NCI-H2107 treated with DMSO at 0.1 percent for 48 hours (cell line): ENCODE measurements at regions not wholly inside any gene's neighbourhood (a gene's known extent, or its start where the extent isn't known, plus 50 kb on each side); places are given as distances from the start of the nearest gene placed in this dataset.

Experiments used
- DNase-seq: peaks from one replicate; lab custom pipeline; 2025; ENCODE audit not compliant: unreplicated experiment; lab: John Stamatoyannopoulos, UW

DNA sequence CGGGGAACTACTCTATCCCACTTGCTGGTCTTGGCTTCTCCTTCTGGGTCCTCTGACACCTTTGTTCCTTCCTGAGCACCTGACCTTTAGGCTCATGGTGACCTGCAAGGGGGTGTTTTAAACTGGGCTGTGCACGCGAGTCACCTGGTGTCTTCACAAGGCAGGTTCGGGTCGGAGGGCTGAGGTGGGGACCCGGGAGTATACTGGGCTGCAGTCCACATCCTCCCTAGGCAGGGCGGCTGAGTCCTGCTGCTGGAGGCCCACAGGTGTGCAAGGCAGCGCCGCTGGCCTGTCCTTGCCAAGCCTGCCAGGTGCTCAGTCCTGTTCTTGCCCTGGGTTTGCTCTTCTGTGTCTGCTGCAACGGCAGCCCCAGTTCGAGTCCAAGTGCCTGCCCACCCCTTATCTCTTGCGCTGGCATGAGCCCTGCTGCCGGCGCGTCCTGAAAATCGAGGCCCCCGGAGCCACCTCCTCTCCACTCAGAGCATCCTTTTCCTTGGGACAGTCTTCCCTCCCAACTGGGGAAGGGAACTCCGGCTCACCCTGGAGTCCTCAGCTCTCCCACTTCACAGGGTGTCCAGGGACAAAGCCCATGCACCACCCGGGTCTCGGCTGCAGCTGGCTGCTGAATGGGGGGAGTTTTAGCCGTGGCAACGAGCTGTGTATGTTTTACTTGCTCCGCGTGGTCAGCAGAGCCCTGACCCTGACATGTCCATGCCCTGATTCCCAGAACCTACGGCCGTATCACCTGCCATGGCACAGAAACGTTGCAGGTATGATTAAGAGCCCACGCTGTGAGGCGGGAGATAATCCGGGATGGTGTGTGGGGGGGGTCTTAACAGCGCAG is 193.5 kb downstream of the TEX29 start:
- DNase-seq = no peak

DNA sequence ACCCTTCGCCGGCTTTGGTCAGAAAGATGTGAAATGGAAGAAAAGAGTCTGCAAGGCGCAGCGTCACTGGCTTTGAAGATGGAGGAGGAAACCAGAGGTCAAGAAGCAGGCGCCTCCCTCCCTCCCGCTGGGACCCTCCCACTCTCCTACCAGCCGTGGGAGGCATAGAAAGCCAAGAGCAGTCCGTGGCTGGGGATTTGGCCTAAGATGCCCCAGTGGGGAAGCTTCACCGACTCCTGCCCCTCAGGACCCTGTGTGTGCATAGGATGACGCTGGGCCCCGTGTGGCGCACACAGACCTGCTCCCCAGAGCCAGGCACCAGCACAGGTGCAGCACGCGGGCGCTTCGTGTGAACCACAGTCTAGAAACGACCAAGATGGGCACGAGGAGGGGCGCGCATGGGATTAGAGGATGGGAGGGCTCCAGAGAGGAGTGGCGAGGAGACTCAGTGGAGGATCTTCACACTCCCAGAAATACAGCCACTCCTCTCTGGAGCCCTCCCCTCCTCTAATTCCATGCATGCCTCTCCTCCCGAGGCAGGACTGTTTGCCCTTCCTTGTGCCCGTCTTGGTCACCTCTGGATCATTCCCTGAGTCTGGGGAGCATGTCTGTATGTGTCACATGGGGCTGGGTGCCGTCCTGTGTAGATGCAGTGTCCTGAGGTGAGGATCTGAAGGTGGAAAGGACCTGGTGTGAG is 194.3 kb downstream of the TEX29 start:
- no peak for DNase-seq

DNA sequence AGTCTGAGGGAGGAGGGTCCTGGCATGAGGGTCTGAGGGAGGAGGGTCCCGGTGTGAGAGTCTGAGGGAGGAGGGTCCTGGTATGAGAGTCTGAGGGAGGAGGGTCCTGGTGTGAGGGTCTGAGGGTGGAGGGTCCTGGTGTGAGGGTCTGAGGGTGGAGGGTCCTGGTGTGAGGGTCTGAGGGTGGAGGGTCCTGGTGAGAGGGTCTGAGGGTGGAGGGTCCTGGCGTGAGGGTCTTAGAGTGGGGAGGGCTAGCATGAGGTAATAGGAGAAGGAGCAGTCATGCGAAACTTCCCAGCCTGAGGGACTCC is 194.8 kb downstream of the TEX29 start:
- DNase-seq = no peak

DNA sequence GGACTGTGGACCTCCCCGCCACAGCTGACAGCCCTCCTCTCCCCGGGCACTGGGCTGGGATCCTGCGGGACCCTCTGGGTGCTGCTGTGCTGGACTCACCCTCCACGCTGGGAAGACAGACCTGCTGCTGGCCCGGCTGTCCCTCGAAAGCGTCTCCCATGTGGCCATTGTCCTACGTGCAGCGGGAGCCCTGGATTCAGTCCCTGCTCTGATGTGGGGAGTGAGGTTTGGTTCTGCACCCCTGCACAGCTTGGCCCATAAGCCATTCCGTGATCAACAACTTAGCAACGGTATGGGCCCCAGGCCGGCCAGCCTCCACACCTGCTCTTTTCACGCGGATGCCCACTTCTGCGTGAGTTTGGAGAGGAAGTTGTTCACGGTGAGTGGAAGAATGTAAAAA is 195.2 kb downstream of the TEX29 start:
- DNase-seq = no peak

DNA sequence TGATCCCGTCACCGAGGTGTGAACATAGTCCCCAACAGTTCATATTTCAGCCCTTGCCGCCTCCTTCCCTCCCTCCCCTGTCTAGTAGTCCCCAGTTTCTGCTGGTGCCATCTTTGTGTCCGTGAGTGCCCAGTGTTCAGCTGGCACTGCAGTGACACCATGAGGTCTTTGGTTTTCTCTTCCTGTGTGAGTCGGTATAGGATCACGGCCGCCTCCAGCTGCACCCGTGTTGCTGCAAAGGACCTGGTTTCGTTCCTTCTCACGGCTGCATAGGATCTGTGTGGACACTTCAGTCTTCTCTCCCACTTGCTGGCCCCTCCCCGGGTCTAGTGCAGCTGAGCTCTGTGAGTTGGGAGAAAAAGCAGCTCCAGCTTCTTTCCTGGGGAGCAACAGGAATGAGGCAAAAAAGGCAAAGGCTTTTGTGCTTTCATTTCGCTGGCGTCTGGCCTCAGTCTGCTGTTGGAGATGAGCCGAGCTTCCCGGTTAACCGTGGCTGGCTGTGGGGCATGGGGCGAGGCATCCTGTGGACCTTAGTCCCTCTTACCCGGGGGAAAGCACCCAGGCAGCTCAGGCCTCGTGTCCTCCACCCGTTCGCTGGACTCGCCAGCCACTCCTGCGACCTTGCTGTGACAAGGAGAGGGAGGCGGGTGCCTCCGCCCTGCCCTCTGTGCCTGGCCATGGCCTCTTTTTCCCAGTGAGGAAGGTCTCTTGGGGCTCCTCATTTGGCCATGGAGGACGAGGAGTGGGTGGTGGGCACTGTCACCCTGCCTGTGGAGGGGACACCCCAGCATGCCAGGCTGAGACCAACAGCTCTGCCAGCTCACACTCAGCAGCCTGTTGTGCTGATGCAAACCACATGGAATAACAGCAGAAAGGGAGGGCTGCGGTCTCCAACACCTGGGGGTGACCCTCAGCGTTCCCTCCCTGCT is 196.5 kb downstream of the TEX29 start:
- peak; percentile 63 for DNase-seq

DNA sequence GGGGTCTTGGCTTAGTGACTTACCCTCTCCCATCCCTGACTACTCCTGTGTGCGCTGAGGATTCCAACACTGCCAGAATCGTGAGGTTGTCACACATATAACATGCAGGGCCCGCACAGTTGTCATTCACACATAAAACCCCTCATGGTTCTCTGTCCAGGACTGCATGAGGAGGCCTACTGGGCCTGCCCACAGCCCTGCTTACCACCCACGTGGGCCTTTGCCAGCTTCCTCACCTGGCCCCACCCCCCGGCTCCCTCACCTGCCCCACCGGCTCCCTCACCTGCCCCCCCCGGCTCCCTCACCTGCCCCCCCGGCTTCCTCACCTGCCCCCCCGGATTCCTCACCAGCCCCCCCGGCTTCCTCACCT is 197.2 kb downstream of the TEX29 start:
- DNase-seq = no peak

DNA sequence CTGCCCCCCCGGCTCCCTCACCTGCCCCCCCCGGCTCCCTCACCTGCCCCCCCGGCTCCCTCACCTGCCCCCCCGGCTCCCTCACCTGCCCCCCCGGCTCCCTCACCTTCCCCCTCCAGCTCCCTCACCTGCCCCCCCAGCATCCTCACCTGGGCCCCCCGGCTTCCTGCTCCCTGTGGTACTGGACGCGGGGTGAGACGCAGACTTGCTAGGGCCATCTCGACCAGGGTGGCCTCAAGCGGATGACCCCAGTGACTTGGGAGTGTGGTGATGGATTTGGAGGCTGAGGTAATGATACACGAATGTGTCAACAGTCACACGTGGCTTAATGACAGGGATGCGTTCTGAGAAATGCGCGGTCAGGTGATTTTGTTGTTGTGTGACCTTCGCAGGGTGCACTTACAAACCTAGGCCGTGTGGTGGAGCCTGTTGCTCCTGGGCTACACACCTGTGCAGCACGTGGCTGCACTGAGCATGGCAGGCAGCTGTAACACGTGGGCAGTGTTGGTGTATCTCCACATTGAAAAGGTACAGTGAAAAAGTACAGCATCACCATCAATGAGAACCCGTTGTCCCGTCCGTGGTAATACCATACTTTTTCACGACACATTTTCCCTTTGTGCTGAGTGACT is 197.8 kb downstream of the TEX29 start:
- DNase-seq = peak; percentile 37

DNA sequence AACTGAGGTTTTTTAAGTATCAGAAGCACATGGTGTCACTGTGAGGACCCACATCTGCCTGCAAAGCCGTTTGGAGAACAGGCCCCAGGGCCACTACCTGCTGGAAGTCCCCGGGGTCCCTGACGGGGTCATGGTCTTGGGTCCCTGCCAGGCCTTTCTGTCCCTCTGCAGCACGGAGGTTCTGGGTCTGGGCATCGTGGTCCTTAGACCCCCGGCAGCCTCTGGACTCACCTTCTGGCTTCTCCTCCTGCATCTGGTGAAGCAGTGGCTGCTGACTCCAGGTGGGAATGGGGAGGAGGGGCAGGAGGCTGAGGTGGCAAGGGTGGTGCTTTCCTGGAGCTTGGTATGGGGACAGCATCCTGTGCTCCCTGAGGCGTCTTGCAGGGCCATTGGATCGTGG is 198.6 kb downstream of the TEX29 start:
- no peak for DNase-seq

DNA sequence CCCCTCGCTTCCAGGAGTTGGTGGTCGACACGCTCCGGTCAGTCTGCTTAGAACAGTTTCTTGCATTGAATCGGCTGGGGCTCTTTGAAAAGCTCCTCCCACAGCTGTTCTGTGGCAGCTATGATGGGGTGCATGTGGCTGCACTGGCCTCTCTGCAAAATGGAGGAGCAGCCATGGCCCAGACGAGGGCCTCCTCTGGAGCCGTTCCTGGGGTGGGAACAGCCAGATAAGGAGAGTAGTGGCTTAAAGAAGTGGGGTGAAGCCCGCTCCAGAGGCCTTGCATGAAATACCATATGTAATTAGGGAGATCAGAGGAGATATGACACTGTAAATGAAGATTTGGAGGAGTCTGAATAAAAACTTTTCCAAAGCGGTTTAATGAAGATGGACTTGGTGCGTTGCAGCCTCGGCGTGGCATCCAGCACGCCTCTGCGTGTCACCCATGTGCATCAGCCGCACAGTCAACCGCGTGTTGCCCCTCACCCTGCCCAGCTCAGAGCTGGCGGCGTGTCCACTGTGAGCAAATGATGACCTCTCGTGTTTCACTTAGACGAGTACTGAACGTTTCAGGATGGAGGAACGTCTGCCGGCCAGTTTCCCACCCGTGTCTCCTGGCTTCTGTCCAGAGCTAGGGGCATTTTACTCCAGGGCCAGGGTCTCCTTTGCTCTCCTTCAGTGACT is 199.2 kb downstream of the TEX29 start:
- no peak for DNase-seq

DNA sequence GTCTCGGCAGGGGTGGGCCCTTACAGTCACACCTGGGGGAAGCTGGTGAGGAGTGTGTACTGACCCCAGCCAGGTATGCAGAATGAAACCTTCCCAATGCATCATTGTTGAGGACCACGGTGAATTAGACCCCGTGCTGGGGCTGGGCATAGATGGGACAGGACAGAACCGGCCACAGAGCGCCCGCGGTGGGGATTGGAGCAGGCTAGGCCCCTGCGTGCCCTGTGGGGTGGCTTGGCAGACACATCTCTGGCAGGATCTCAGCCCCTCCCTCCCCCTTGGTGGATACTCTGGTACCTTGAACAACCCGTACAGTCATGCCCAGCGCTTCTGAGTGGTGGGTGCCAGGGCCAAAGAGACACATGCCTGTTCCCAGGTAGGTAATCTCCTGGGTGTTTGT is 200.6 kb downstream of the TEX29 start:
- no peak for DNase-seq

DNA sequence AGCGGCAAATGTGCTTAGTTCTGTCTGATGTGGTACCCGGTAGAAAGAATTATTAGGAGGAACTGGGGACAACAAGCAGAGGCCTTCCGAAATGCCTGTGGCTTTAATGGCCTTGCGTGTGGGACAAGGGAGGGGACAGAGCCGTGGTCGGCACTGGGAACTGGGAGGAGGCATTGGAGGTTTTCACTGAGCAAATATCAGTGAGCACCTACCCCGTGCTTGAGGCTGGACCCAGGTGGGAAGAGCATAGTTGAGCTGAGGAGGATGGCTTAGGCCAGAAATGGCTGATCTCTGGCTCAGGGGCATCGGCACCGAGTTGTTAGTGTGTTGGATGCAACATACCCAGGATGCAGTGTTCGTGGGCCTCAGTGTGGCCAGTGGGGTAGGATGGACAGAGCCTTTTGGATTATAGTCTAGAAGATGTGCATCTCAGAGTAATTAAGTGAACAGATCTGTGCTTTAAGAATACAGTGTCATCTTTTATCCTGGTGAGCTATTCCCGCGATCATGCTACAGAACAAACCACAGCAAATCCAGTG is 201.3 kb downstream of the TEX29 start:
- no peak for DNase-seq

DNA sequence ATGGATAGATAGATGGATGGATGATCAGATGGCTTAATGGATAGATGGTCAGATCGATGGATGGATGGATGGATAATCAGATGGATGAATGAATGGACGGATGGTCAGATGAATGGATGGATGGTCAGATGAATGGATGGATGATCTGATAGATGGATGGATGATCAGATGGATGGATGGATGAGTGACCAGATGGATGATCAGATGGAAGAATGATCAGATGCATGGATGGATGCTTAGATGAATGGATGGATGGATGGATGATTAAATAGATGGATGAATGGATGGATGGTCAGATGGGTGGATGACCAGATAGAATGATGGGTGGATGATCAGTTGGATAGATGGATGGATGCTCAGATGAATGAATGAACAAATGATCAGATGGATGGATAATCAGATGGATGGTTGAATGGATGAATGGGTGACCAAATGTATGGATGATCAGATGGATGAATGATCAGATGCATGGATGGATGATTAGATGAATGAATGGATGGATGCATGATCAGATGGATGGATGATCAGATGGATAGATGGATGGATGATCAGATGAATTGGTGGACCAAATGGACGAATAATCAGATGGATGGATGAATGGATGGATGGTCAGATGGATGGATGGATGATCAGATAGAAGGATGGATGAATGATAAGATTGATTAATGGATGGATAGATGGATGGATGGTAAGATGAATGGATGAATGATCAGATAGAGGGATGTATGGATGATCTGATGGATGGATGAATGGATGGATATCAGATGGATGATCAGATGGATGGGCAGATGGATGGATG is 205.1 kb downstream of the TEX29 start:
- no peak for DNase-seq

DNA sequence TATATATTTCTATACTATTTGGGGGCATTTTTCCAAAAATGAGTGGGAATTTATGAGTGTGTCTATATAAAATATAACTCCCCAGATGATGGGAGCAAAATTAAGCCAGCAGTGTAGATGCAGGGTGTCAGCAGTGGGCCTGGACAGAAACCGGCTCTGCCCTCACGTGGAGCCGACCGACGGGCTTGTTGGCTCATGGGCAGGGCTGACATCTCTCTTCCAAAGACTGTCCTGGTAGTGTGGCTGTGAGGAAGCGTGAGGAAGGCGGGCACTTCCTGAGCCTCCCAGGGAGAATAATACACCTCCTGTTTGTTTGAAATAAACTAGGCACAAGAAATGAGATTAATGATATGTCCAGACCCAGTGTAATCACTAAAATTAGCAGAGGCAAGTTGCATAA is 206.5 kb downstream of the TEX29 start:
- no peak for DNase-seq

DNA sequence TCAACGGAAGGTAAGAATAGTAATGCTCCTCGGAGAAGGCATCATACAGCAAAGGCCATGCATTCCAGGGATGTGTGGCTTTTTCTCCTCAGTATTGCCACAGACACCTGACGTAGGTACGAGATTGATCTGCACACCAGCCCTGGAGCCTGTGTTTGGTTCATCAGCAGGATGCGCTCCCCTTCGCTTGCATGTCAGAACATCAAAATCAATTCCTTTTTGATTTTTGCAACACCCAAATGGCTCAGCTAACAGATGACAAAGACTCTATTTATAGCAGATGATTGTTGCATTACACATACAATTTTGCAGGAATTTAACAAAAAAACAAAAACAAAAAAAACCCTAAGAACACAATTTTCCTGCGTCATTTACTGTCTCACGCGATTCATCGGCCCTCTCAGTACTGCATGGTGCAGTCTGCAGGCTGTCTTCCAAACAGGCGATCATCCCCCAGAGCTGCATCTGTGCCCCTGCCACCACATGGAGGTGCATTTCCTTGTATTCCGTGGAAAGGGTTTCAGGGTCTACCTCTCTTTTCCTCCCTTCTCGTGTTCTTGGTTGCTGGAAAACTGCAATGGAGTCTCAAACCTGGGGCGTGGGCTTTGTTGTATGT is 207.3 kb downstream of the TEX29 start:
- DNase-seq = no peak

DNA sequence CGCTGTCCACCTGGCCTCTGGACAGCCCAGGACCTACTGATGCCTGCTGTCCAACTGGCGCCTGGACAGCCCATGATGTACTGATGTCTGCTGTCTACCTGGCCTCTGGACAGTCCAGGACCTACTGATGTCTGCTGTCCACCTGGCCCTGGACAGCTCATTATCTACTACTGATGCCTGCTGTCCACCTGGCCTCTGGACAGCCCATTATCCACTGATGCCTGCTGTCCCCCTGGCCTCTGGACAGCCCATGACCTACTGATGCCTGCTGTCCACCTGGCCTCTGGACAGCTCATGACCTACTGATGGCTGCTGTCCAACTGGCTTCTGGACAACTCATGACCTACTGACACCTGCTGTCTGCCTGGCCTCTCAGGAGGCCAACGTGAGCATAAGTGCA is 208.1 kb downstream of the TEX29 start:
- DNase-seq = no peak

DNA sequence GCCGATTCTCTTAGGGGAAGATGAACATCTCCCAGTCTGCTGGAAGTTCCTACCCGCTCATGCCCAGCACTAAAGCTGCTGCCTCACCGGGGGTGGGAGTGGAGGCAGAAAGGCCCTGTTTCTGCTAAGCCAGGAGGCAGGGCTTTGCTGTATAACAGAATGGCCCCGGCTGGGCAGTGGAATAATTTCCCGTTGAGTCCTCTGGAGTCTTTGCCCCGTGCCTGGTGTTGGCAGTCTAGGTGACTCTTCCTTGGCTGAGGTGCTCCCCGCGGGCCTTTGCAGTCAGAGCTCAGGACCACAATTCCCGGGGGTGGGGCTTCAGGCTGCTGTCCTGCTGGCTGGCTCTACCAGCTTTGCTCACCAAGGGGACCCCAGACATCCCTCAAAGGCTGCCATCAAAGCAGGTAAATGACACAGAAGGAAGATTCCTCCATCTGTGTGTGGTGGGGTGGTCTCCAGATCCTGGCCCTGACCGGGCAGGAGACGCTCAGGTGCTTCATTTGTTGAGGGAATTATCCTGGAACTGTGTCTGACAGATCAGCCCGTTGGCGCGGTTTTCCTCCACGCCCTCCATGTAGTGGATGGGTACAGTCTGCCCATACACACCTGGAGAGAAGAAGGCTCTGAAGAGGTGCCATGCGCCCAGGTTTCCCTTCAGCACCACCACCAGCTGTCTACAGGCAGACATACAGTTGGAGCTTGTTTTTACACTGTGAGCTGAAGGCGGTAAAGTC is 209.9 kb downstream of the TEX29 start:
- no peak for DNase-seq

DNA sequence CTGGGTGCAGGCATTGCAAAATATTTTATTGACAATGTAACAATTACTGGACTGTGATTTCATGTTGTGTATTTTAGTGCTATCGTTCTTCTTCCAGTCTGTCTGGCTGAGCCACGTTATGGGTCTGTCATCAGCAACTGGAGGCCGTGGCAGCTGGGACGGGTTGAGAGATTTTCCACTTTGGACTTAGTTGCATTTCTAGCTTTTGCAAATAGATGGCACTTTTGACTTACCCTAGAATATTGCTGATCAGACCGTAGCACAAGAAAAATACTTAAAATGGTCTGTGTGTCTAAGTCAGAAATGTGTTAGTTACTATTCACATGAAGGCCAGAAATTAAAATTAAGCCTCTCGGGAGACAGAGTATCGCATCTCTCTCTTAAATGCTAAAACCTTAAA is 211.1 kb downstream of the TEX29 start:
- peak; percentile 89 for DNase-seq

DNA sequence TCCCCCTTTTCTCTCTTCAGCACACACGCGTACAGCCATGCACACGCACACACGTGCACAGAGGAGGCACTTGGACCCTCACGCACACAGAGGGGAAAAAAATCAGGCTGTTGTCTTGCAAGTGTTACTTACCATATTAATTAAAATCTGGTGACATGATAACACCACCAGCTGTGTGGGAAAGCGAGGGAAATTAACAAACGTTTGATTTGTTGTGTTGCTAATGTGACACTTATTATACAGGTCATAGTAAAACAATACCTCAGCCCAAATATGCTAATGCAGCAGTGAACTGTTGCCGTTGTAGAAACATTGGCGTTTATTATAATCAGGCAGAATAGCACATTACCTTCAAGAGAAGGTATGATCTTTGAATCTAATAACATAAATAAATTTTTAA is 211.7 kb downstream of the TEX29 start:
- DNase-seq = no peak
